EH (cell line): ENCODE measurements at regions not wholly inside any gene's neighbourhood (a gene's known extent, or its start where the extent isn't known, plus 50 kb on each side); places are given as distances from the start of the nearest gene placed in this dataset.
"Not testable (repeated sequence)": the region's sequence is repeated elsewhere in the genome, so short reads cannot be mapped to it uniquely, and the experiment has no call there.

Experiments
- DNase-seq: peaks from one replicate; pipeline ENCODE4 v3.0.0-alpha.2; 2015; ENCODE audit warnings: low read depth

GRCh38 chr20:5452691-5453090 is 135.9 kb upstream of the PROKR2 start:
- not testable (repeated sequence) for DNase-seq

- DNase-seq: not testable (repeated sequence)
Observed at GRCh38 chr20:5452286-5452685, 135.5 kb upstream of the PROKR2 start.

DNA sequence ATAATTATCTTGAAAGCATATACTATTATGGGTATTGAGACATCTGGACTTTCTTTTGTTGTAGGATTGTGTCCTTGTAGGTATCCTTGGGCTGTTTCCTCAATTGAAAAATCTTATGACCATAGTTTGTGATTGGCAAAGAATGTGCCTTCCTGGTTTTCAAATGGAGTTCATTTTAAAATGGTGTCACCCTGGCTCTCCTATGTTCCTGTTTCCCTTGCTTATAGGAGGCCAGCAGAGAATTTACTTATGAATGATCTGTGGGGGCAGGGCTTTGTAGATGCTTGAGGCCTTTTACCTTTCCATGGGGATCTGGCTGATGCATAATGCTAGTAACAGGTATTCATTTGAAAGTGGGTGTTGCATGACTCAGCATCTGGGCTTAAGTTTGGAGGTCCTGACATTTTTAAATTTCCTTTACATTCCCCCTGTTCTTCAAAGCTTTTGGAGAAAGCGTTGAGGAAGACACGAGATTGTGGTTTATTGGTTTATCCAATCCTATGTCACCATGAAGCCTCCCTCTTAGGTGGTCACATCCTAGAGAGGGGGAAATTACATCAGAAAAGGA is 135.0 kb upstream of the PROKR2 start:
- no peak for DNase-seq

GRCh38 chr20:5448449-5449118 is 131.8 kb upstream of the PROKR2 start:
- DNase-seq: peak; percentile 51

DNA sequence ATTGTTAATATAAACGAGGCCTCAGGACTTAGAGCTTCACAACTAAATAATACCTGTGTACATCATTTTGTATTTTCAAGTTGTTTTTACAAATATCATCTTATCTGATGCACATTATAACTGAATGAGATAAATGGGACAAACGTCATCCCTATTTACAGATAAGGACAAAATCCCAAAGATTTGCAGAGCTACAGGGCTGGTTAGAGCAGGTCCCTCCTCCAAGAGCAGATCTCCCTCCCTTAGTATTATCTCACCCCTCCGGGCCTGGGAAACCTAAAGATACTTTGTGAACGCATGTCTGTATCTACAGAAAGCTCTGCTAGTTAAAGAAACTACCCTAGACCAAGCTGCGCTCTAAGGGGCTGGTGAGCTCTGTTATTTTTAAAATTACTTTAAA is 130.4 kb upstream of the PROKR2 start:
- no peak for DNase-seq

DNA sequence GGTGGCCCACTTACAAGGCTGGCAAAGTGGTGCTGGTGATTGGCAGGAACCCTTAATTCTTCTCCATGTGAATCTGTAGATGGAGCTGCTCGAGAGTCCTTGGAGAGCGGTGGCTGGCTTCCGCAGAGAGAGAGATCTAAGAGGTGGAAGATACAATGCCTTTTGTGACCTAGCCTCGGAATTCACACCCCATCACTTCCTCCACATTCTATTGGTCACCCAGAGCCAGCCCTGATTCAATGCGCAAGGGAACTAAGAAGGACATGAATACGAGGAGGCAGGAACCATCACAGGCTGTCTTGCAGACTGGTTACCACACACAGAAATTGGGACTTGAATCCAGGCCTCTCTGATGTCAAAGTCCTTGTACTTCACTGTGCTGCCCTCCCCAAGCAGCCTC is 128.9 kb upstream of the PROKR2 start:
- DNase-seq: no peak

- DNase-seq: no peak
Observed at GRCh38 chr20:5442101-5442500, 125.3 kb upstream of the PROKR2 start.

DNA sequence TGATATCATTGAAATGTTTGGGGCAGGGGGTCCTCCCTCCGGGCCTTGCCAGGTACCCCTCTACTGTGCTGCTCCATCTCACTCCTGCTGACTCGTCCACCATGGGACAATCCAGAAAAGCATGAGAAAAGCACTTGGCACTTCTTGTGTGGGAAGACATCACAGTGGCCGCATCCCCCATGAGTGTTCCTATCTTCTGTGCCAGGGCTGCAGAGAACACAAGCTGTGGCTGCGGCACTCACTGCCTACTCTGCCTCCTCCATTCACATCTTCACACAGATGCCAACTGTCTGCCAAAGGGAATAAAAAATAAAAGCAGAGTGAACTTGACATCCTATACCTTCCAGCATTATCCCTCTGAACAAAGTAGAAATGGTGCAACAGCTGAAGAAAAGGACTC is 117.4 kb upstream of the PROKR2 start:
- DNase-seq: no peak

GRCh38 chr20:5433352-5433751 is 116.6 kb upstream of the PROKR2 start:
- no peak for DNase-seq

DNA sequence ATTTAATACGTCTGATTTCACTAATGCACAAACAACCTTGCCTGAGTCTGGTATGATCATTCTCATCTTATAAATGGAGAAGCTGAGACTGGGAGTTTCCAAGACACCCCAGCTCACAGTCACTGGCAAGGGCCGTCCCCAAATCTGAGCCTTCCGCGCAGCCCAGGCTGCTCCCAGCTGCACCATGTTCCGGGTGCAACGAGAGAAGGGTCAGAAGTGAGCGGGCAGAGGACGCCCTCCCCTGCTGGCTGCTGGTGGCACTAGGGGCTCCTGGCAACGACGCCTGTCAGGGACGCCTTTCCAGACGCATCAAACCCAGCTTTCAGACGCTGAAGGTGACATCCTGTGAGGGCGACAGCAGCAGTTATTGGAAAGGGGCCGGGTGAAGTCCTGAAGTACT is 115.3 kb upstream of the PROKR2 start:
- DNase-seq: no peak

DNA sequence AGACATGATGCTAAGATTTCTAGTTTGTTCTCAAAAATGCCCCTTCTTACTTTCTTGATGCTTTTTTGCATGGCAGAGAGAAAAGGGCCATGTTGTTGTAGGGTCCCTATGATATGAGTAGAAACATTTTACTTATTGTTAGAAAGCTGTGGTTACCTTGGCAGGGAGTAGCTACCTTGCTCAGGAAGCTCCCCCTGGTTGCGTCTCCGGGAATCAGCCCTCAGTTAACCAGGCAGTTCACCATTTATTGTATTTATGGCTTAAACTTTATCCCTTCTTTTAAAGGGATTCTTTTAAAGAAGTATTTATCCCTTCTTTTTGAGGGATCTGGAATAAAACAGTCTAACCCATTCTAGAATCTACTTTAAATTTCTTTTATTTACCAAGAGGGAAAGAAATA is 113.9 kb upstream of the PROKR2 start:
- DNase-seq: no peak

- DNase-seq: no peak
Observed at GRCh38 chr20:5426026-5426425, 109.3 kb upstream of the PROKR2 start.

DNA sequence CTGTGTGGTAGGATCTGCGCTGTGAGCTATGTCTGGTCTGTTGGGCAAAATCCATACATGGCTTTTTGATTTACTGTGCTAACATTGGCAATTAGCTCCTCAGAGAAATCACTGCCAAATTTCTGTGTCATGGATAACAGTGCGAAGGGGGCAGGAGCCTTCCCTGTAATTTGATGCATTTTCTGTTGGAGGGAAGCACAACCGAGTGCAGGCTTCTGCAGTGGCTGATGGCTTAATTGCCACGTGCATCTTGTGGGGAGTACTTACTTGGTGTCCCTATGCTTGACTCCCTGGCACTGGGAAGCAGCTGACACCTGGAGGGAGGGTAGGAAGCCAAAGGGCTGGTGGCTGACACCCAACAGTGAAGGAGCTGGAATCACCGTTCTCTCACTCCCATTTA is 99.3 kb upstream of the PROKR2 start:
- no peak for DNase-seq

- no peak for DNase-seq
Observed at GRCh38 chr20:5413394-5413793, 96.6 kb upstream of the PROKR2 start.

DNA sequence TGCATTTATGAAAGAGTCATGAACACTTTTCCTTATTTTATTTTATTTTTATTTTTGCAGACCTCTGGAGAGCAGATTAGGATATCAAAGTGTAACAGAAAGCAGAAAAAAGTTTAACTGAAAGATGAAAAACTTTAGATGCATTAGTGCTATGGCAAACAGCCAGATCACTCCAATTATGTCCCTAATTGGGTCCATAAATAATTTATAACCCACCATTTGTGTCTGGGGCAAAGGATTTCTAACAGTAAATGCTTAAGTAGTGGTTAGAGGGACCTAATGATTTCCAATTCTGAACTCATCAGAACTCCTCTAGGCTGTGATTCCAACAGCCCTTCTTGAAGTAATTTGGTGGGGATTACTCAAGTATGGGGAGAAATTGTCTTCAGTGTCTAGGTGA is 93.7 kb upstream of the PROKR2 start:
- DNase-seq: no peak

DNA sequence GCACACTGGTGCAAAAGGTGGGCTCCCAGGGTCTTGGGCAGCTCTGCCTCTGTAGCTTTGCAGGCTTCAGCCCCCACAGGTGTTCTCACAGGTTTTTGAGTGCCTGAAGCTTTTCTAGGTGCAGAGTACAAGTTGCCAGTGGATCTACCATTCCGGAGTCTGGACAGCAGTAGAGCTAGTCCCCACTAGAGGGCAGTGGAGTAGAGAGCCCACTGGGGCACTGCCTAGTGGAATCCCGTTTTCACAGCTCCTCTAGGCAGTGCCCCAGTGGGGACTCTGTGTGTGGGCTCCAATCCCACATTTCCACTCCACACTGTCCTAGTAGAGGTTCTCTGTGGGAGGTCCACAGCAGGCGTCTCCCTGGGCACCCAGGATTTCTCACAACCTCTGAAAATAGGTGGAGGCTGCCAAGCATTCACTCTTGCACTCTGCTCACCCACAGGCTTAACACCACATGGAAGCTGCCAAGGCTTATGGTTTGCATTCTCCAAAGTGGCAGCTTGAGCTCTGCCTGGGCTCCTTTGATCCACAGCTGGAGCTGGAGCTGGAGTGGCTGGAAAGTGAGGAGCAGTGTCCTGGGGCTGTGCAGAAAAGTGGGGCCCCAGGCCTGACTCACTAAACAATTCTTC is 86.3 kb upstream of the PROKR2 start:
- peak; percentile 26 for DNase-seq

DNA sequence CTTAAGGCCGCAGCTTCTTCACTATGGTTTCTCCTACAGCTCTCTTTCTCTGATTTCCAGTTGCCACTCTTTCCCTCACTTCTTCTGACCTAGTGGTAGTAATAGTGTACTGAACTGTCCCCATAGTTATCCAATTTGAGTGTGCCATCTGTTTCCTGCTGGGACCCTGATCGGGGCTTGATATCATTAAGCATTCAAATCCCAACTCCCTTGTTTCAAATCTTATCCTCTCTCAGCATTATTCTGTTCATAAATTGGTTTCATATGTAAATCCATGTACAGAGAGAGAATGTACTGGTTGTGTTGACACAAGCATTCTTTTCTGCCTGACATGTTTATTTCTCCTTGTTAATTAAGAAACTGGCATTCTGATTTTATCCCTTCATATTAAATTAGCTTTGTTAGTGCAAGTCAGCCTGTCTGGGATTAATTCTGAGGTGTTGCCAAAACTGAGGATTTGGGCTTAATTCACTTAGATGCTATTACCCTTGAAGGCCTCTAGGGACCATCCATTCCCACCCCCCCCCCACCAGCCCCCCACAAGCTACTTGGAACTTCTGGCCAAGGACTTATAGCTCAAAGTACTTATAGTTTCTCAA is 84.6 kb upstream of the PROKR2 start:
- no peak for DNase-seq

DNA sequence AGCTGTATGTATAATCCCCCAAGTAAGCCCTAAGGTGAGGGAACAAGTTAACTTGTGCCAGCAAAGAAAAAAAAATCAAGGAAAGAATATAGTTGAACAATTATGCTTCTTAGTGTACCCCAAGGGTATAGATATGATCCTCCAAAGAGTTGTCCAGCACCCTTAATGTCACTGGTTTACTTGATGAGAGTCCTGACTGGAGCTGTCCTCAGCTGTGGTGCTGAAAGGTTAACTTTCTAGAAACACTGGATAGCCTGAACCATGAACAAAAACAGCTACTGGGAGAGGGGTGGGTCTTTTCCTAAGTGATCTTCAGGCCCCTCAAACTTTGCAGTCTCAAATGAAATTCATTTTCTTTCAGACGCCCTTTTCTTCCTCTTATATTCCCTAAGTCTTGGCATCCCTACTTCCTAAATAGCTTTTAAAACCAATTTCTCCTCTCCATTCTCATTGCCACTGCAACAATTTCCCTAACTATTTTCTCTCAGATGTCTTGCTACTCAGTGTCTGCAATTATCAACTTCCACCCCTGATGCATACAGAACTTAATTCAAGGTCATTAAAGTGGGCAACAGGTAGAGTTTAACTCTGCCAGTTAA is 83.5 kb upstream of the PROKR2 start:
- peak; percentile 36 for DNase-seq

- DNase-seq: no peak
Observed at GRCh38 chr20:5397393-5397792, 80.6 kb upstream of the PROKR2 start.

- DNase-seq: no peak
Observed at GRCh38 chr20:5395932-5396727, 79.4 kb upstream of the PROKR2 start.

- no peak for DNase-seq
Observed at GRCh38 chr20:5393218-5393870, 76.6 kb upstream of the PROKR2 start.

DNA sequence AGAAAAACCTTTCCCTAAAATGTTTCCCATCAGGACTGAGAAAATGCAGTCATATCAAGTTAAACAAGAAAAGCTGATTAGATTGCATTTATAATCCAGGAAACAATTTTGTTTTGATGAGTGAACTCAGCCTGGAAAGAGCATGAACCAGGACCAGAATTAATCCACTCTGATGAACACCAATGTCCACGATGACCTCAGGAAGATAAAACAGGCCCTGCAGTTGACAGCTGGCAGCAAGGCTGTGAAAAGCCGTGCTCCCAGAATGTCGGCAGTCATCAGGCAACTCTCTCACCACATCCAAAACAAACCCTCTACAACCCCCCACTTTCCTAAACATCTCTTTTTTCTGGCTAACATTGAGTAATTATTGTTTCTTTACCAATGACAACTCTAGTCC is 74.0 kb upstream of the PROKR2 start:
- DNase-seq: no peak
